Ascending aorta (tissue), 2 donors: ENCODE measurements at regions not wholly inside any gene's neighbourhood (a gene's known extent, or its start where the extent isn't known, plus 50 kb on each side); places are given as distances from the start of the nearest gene placed in this dataset.

Source experiments
- DNase-seq, 2 donors: peaks; one replicate each; pipeline ENCODE4 v3.0.0-alpha.2; 2019; ENCODE audit warnings: low spot score in 2 of 2
- H3K27ac ChIP-seq, 2 donors: fragments of 200-600 bp; sonication (generic); one replicate each; pipeline ENCODE4 v1.5.1; 2016 to 2017; ENCODE audit warnings: mild to moderate bottlenecking in 1 of 2
- H3K27me3 ChIP-seq: fragments of 200-600 bp; sonication (generic); one replicate; pipeline ENCODE4 v1.5.1; 2017
- H3K36me3 ChIP-seq, 2 donors: fragments of 200-600 bp; sonication (generic); one replicate each; pipeline ENCODE4 v1.5.1; 2016
- H3K4me1 ChIP-seq, 2 donors: fragments of 200-600 bp; sonication (generic); one replicate each; pipeline ENCODE4 v1.5.1; 2016 to 2017; ENCODE audit warnings: mild to moderate bottlenecking in 1 of 2
- H3K4me3 ChIP-seq, 2 donors: fragments of 200-600 bp; sonication (generic); one replicate each; pipeline ENCODE4 v1.5.1; 2016 to 2017; ENCODE audit warnings: mild to moderate bottlenecking in 1 of 2
- H3K9me3 ChIP-seq, 2 donors: fragments of 200-600 bp; sonication (generic); one replicate each; pipeline ENCODE4 v1.5.1; 2016
- CTCF ChIP-seq, 3 experiments: fragments of 200-600 bp in 2 of 3; fragments of 450-650 bp in 1 of 3; sonication (generic) in 2 of 3; IDR thresholded peaks; one replicate each; pipeline ENCODE4 v1.5.1; 2016 to 2019; ENCODE audit warnings: antibody characterized with exemption in 3 of 3, mild to moderate bottlenecking in 1 of 3, moderate library complexity in 1 of 3
- intact Hi-C: fragments of 100-400 bp; cut with DNase I; formaldehyde crosslinking; loops from one replicate; pipeline ENCODE4 v1.15.1; 2023

DNA sequence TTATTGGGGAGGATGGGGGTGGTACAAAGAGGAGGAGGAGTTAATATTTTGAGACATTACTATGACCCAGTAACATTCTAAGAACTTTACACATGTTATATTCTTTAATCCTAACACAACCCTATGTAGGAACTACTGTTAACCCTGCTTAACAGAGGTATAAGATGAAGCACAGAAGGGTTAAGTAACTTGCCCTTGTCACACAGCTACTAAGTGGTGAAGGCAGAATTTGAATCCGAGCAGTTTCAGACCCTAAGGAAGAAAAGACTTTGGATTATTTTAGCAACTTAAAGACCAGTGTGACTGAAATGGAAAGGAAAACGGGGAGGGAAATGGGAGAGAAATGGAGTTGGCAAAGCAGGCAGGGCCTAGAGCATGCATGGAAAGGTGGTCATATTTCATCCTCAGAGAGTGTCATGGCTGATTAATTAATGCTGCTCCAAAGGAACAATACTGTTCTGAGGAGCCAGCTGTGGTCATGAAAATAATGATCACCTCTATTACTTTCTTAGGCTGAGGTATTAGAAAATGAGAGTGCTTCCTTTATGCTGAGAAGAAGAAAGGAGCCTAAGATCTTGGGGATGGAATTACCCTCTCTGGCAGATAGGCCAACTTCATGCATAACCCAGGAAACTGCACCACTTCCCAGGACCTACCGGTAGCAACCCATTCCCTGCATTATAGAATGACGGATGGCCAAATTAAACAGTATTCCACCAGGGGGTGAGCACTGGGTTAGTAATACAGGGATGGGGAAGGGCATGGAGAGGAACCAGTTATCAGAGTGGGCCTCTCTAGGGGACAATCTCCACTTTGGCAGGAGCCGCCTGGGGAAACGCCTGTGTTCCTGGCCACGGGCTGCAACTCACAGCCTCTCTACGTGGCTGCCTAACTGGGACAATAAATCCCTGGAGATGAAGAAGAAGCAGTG, 50.1 kb upstream of the TNFAIP3 start:
- no peak overlapping the region for H3K4me3 ChIP-seq

More for the DNA sequence above, 50.1 kb upstream of the TNFAIP3 start:
- intact Hi-C loops: no loop called here
- no peaks in the 10 kb centered on the region for H3K9me3 ChIP-seq
- no peak for DNase-seq
- H3K36me3 ChIP-seq: no peaks in the 10 kb centered on the region
- no peaks in the 10 kb centered on the region for H3K4me1 ChIP-seq
- no peak overlapping the region for H3K27ac ChIP-seq
- no peaks in the 10 kb centered on the region for H3K27me3 ChIP-seq
- TF ChIP-seq CTCF (IDR thresholded peaks at IDR 0.05): no peak
